GM21529 (cell line): ENCODE measurements at regions not wholly inside any gene's neighbourhood (a gene's known extent, or its start where the extent isn't known, plus 50 kb on each side); places are given as distances from the start of the nearest gene placed in this dataset.
"Not testable (repeated sequence)": the region's sequence is repeated elsewhere in the genome, so short reads cannot be mapped to it uniquely, and the experiment has no call there.

Source experiments
- ATAC-seq: cut with Tn5 transposase; IDR thresholded peaks from one replicate; pipeline ENCODE4 v1.9.1; 2021; ENCODE audit not compliant: unreplicated experiment

DNA sequence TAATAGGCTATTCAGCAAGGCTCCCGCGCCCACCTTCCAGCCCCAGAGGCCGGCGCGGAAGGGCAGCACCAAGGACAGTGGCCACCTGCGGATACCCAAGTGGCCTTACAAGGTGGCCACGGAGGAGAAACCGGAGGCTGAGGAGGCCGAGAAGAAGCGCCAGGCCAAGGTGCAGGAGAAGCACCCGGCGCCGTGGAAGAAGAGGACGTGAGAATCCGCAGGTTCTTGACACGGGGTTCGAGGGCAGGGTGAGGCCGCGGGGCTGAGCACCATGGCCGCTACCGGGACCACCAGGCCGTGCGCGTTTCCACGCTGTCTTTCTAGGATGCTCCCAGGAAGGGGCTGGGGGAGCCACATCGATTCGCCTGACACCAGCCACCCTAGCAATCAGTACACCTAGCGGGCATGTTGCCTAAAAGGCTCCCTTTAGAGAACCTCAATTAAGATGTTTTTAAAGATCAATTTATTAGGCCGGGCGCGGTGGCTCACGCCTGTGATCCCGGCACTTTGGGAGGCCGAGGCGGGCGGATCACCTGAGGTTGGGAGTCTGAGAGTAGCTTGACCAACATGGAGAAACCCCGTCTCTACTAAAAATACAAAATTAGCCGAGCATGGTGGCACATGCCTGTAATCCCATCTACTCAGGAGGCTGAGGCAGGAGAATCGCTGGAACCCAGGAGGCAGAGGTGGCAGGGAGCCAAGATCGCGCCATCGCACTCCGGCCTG is 134.3 kb upstream of the OR4C13 start:
- not testable (repeated sequence) for ATAC-seq

DNA sequence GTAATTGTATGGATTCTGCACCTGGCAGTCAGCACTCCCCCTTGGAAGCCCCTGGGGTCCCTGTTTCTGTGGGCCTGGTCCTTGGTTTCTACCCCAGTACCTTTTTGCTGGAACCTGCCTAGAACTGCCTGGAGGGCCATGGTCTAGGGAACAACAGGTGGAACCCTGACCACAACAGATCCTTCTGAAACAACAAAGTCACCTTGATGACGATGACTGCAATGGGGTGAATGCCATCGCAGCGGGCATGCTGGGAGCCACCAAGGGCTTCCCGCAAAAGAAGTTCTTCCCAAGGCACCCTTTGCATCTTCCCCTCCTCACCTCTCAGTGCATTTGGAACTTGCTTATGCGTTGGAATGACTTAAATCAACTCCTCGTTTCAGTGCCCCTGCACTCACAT is 129.0 kb upstream of the OR4C13 start:
- ATAC-seq = not testable (repeated sequence)

DNA sequence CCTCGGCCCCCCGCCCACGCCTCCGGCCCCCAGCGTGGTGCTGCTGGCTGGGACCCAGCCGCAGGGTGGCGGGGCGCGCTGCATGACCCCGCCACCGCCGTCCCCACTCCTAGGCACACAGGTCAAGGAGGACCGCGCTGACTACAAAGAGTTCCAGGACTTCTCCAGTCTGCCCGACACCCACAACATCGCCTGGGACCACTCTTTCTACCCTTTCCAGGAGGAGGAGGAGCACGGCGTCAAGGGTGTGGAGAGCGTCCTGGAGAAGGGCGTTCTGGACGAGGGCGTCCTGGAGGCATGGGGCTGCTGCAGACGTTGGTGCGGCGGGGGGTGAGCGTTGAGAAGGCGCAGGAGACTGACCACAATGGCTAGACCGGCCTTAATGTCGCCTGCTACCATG is 101.7 kb upstream of the OR4C13 start:
- ATAC-seq = not testable (repeated sequence)

DNA sequence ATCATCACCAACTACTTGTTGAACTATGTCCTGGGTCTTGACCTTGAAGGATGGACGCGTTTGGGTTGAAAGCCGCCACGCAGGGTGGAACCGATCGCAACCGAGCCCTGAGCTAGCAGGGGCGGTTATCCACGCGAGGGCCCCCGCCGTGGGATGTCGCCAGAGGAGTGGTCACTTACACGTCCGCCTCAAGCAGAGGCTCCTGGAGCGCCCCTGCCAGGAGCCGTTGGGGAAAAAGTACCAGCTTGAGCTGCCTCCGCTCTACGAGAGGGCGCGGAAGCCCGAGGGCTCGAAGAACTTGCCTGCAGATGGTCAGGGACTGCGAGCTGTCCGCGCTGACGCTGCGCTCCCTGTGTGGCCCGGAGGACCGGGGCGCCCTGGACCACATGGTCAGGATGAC is 100.7 kb upstream of the OR4C13 start:
- no peak for ATAC-seq

DNA sequence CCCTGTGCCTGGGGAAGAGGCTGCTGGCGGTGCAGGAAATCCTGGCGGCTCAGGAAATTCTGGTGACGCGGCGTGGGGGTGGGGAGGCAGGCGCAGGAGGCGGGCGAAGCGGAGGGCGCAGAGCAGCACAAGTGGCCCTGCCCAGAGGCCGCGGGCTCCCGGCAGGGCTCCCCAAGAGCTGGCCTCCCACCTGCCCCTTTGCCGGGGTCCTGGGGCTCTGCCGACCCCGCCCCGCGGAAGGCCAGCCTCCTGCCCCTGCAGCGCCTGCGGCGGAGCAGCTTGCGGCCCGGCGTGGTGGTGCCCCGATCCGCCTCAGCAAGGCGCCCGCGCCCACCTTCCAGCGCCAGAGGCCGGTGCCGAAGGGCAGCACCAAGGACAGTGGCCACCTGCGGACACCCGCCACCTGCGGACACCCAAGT is 100.2 kb upstream of the OR4C13 start:
- no peak for ATAC-seq

DNA sequence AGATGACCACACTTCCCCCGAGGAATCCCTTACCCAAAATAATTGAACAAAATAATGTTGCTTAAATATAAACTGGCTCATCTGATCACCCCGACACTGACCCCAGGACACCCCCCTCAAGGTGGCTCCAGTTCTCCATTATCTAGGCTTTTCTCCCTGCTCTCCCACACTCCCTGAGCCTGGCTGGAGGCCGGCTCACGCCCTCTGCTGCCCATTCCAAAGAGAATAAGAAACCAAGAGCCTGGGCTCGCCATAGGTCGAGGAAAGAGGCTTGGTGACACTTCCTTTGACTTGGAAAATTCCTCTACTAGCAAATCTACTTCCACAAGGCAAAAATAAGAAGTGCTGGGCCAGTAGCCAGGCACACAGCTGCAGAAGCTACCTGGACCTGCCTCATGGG is 63.3 kb upstream of the OR4C13 start:
- not testable (repeated sequence) for ATAC-seq

DNA sequence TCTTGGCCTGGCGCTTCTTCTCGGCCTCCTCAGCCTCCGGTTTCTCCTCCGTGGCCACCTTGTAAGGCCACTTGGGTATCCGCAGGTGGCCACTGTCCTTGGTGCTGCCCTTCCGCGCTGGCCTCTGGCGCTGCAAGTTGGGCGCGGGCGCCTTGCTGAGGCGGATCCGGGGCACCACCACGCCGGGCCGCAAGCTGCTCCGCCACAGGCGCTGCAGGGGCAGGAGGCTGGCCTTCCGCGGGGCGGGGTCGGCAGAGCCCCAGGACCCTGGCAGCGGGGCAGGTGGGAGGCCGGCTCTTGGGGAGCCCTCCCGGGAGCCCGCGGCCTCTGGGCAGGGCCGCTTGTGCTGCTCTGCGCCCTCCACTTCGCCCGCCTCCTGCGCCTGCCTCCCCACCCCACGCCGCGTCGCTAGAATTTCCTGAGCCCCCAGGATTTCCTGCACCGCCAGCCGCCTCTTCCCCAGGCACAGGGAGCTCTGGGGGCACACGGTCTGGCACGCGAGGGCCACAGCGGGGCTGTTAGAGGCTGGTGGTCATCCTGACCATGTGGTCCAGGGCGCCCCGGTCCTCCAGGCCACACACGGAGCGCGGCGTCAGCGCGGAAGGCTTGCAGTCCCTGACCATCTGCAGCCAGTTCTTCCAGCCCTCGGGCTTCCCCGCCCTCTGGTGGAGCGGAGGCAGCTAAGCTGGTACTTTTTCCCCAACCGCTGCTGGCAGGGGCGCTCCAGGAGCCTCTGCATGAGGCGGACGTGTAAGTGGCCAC is 60.1 kb upstream of the OR4C13 start:
- not testable (repeated sequence) for ATAC-seq

DNA sequence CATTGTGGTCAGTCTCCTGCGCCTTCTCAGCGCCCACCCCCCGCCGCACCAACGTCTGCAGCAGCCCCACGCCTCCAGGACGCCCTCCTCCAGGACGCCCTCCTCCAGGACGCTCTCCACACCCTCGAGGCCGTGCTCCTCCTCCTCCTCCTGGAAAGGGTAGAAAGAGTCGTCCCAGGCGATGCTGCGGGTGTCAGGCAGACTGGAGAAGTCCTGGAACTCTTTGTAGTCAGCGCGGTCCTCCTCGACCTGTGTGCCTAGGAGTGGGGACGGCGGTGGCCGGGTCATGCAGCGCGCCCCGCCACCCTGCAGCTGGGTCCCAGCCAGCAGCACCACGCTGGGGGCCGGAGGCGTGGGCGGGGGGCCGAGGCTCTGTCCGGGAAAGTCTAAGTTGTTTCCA is 58.7 kb upstream of the OR4C13 start:
- ATAC-seq = not testable (repeated sequence)
